Esophagus muscularis mucosa (tissue), 3 donors: ENCODE measurements at regions not wholly inside any gene's neighbourhood (a gene's known extent, or its start where the extent isn't known, plus 50 kb on each side); places are given as distances from the start of the nearest gene placed in this dataset.

Experiments
- POLR2A ChIP-seq: fragments of 450-650 bp; IDR thresholded peaks from one replicate; pipeline ENCODE4 v1.6.1; 2017; ENCODE audit warnings: antibody characterized with exemption, moderate library complexity, mild to moderate bottlenecking, low read depth
- POLR2AphosphoS5 ChIP-seq, 2 donors: sonication (generic); formaldehyde crosslinking; IDR thresholded peaks; one replicate each; pipeline ENCODE4 v1.6.1; 2017; ENCODE audit warnings: antibody characterized with exemption in 2 of 2
- TF ChIP-seq, protein P1 (sequence below), 3 experiments: fragments of 200-600 bp in 2 of 3; fragments of 450-650 bp in 1 of 3; sonication (generic) in 2 of 3; IDR thresholded peaks; one replicate each; pipeline ENCODE4 v1.5.1; 2017 to 2019; ENCODE audit warnings: antibody characterized with exemption in 3 of 3, mild to moderate bottlenecking in 2 of 3, moderate library complexity in 1 of 3

DNA sequence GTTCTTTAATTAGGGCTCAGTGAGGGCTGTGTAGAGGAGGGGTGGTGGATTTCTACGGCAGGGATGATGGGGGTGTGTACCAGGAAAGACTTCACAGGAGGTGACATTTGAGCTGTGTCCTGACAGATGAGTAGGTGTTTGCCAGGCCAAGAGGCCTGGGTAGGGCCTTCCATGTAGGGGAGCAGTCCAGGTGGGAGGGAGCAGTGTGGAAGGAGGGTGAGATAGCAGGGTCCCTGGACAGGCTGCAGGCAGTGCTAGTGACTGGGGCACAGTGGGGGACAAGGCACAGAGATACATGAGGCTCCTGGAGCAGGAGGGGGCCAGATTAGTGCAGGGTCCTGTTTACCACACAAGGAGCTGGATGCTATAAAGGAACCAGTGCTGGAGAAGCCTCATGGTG is 147.9 kb upstream of the CADM1 start:
- TF ChIP-seq POLR2AphosphoS5 (IDR thresholded peaks at IDR 0.05) (no peak), POLR2A (no peak)
- TF ChIP-seq, protein P1, sequence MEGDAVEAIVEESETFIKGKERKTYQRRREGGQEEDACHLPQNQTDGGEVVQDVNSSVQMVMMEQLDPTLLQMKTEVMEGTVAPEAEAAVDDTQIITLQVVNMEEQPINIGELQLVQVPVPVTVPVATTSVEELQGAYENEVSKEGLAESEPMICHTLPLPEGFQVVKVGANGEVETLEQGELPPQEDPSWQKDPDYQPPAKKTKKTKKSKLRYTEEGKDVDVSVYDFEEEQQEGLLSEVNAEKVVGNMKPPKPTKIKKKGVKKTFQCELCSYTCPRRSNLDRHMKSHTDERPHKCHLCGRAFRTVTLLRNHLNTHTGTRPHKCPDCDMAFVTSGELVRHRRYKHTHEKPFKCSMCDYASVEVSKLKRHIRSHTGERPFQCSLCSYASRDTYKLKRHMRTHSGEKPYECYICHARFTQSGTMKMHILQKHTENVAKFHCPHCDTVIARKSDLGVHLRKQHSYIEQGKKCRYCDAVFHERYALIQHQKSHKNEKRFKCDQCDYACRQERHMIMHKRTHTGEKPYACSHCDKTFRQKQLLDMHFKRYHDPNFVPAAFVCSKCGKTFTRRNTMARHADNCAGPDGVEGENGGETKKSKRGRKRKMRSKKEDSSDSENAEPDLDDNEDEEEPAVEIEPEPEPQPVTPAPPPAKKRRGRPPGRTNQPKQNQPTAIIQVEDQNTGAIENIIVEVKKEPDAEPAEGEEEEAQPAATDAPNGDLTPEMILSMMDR (IDR thresholded peaks at IDR 0.05) = no peak
